ENCODE measurements at regions not wholly inside any gene's neighbourhood (a gene's known extent, or its start where the extent isn't known, plus 50 kb on each side); places are given as distances from the start of the nearest gene placed in this dataset.
"Not testable (repeated sequence)": the region's sequence is repeated elsewhere in the genome, so short reads cannot be mapped to it uniquely, and the experiment has no call there.

DNA sequence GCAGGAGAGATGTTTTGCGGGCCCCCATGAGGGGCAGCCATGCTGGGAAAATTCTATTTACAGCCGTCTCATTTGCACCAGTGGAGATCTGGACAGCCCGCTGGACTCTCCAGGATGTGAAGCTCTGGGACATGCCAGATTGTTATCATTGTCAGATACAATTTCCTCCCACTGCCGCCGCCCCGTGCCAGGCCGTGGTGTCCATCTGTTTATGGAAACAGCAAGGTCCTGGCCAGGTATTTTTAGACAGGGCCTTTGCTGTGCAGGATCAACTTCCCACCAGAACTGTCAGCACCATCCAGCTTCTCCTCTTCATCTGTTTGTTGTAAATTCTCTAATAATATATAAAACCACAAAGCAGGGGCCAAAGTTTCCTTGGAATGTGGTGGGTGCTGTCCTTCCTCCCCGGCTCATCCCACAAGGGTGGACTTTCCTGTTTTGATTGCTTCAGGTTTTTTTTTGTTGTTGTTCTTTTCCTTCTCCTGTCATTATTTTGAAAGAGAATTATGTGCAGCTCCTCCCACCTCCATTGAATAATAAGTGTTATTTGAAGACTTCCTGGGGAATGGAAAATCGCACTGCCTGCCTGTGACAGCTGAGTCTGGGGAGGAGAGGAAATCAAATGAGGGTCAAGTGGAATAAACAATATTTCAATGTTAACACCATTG lies 398.1 kb downstream of the TNS1 start:
- H3K36me3 Mint-ChIP-seq, result peaks cover 0 to 6% of the 10 kb centered on the region in 2 donors
- ATAC-seq (ENCODE audit: low read depth in 2 of 2), result no peak
- H3K27me3 Mint-ChIP-seq, result peaks cover 15 to 29% (median 20%) of the 10 kb centered on the region in 3 donors
- no peak overlapping the region for H3K27ac Mint-ChIP-seq
- H3K9me3 Mint-ChIP-seq, result no peaks in the 10 kb centered on the region
- no peaks in the 10 kb centered on the region for H3K4me1 Mint-ChIP-seq
- no peak overlapping the region for H3K4me3 Mint-ChIP-seq
- DNase-seq, result no peak

DNA sequence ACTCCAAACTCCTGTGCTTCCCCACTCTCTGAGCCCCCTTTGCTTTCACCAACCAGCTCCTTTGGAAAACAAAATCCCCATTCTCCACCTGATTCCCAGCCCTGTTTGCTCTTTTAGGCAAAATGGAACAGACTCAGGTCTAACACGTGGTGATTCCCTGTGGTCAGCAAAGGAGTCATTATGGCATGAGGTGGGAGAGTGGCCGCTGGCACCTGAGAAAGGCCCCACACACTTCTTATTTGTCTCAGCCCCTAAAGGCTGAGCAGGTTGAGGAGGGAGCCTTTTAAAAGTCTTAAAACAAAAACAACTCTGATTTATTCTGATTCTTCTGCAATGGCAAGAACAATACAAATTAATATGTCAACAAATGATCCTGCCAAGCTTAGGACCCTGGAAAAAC lies 401.2 kb downstream of the TNS1 start:
- no peak overlapping the region for H3K27ac Mint-ChIP-seq
- peaks cover 0 to 4% (median 0%) of the 10 kb centered on the region in 7 donors for H3K9me3 Mint-ChIP-seq
- H3K4me3 Mint-ChIP-seq, result no peak overlapping the region
- peaks cover 12 to 43% (median 26%) of the 10 kb centered on the region in 3 donors for H3K27me3 Mint-ChIP-seq
- H3K4me1 Mint-ChIP-seq, result no peaks in the 10 kb centered on the region
- ATAC-seq (ENCODE audit: low read depth in 2 of 2), result no peak
- H3K36me3 Mint-ChIP-seq, result peaks cover 0 to 6% of the 10 kb centered on the region in 2 donors
- no peak for DNase-seq

- H3K9me3 Mint-ChIP-seq, result peaks cover 0 to 5% (median 0%) of the 10 kb centered on the region in 7 donors
- H3K4me1 Mint-ChIP-seq, result peaks cover 0 to 6% (median 0%) of the 10 kb centered on the region in 3 donors
- no peak overlapping the region for H3K4me3 Mint-ChIP-seq
- DNase-seq (no peak), ATAC-seq (ENCODE audit: low read depth in 2 of 2) (no peak)
- H3K27ac Mint-ChIP-seq, result peak overlapping the region in 1 of 6 donors; percentile 74
- H3K36me3 Mint-ChIP-seq, result peaks cover 0 to 2% of the 10 kb centered on the region in 2 donors
- H3K27me3 Mint-ChIP-seq, result peaks cover 17 to 46% (median 32%) of the 10 kb centered on the region in 3 donors
Measured at GRCh38 chr2:217599906-217600305, 402.9 kb downstream of the TNS1 start.

- Mint-ChIP-seq H3K36me3 (no peaks in the 10 kb centered on the region), H3K27me3 (peaks cover 12 to 50% (median 29%) of the 10 kb centered on the region in 3 donors), H3K4me3 (no peak overlapping the region), H3K27ac (no peak overlapping the region), H3K9me3 (peaks cover 0 to 5% (median 0%) of the 10 kb centered on the region in 7 donors), H3K4me1 (peaks cover 5 to 18% (median 12%) of the 10 kb centered on the region in 3 donors)
- DNase-seq (no peak), ATAC-seq (ENCODE audit: low read depth in 2 of 2) (no peak)
Measured at GRCh38 chr2:217597681-217598080, 405.1 kb downstream of the TNS1 start.

DNA sequence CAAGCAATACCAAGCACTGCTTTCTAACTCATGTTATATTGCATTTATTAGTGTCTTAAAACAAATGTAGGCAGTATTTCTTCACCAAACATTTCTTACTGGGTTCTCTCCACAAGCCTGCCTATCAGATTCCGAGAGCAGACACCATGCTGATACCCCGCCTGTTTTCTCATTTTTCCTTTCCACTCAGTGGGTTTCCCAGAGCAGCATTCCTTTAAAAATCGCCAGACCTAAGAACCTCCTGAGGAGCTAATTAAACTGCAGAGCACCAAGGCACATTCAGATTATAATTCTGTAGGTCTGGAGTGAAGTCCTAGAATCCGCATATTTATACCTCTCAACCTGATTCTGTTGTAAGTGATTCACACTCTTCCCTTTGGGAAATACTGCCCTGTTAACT lies 405.6 kb downstream of the TNS1 start:
- no peak overlapping the region for H3K4me3 Mint-ChIP-seq
- no peaks in the 10 kb centered on the region for H3K36me3 Mint-ChIP-seq
- ATAC-seq (ENCODE audit: low read depth in 2 of 2) (no peak), DNase-seq (no peak)
- H3K4me1 Mint-ChIP-seq, result peaks cover 5 to 18% (median 12%) of the 10 kb centered on the region in 3 donors
- peaks cover 0 to 5% (median 0%) of the 10 kb centered on the region in 7 donors for H3K9me3 Mint-ChIP-seq
- no peak overlapping the region for H3K27ac Mint-ChIP-seq
- peaks cover 12 to 50% (median 29%) of the 10 kb centered on the region in 3 donors for H3K27me3 Mint-ChIP-seq

DNA sequence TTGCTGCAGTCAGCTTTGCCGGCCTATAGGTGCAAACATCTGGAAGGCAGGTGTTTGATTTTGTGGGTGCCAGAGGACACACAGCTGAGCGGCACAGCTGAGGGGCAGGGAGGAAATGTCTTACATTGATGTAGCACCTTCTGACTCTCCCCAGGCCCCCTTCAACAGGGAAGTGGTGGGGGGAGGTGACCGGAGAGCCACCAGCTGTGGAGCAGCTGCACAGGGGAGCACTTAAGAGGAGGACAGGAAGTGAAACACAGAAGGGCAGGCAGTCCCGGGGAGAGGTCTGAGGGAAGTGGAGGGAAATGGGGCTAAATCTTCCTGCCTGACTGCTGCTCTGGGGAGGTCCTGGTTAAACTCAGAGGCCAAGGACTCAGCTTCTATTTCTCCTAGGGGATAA lies 409.1 kb downstream of the TNS1 start:
- Mint-ChIP-seq H3K9me3 (peaks cover 0 to 7% (median 0%) of the 10 kb centered on the region in 7 donors), H3K36me3 (no peaks in the 10 kb centered on the region), H3K27ac (peak overlapping the region in 1 of 6 donors; percentile 36), H3K4me3 (peak overlapping the region in 1 of 8 donors; percentile 69), H3K4me1 (peaks cover 5 to 18% (median 12%) of the 10 kb centered on the region in 3 donors), H3K27me3 (peaks cover 8 to 39% (median 24%) of the 10 kb centered on the region in 3 donors)
- ATAC-seq (ENCODE audit: low read depth in 2 of 2) (peak in 1 of 2 donors; percentile 39), DNase-seq (no peak)

- Mint-ChIP-seq H3K9me3 (peaks cover 0 to 6% (median 0%) of the 10 kb centered on the region in 7 donors), H3K4me3 (no peak overlapping the region), H3K27ac (no peak overlapping the region), H3K36me3 (no peaks in the 10 kb centered on the region), H3K4me1 (no peaks in the 10 kb centered on the region), H3K27me3 (peaks cover 4 to 14% (median 8%) of the 10 kb centered on the region in 3 donors)
- no peak for DNase-seq
- no peak for ATAC-seq (ENCODE audit: low read depth in 2 of 2)
Measured at GRCh38 chr2:217588266-217588665, 414.5 kb downstream of the TNS1 start.

DNA sequence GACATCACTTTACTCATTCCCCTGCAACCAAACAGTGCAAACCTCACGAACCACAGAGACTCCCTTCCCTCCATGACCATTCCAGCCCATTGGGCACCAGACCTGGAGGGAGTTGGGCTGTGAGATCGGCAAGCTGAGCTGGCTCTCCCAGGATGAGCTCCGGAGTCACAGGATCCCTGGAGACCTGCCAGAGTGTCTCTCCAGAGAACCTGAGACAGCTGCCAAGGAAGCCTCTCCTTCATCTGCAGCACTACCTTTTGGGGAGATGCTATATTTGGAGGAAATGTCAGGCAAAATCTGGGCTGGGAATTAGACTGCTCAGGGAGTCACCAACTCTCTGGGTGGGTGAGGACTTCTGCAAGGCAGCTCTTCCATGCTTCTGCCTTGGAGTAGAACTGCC lies 417.4 kb downstream of the TNS1 start:
- H3K27me3 Mint-ChIP-seq, result peaks cover 4 to 14% (median 8%) of the 10 kb centered on the region in 3 donors
- no peaks in the 10 kb centered on the region for H3K36me3 Mint-ChIP-seq
- H3K27ac Mint-ChIP-seq, result no peak overlapping the region
- ATAC-seq (ENCODE audit: low read depth in 2 of 2) (no peak), DNase-seq (no peak)
- peaks cover 5 to 7% (median 6%) of the 10 kb centered on the region in 3 donors for H3K4me1 Mint-ChIP-seq
- peaks cover 0 to 11% (median 6%) of the 10 kb centered on the region in 7 donors for H3K9me3 Mint-ChIP-seq
- H3K4me3 Mint-ChIP-seq, result no peak overlapping the region

DNA sequence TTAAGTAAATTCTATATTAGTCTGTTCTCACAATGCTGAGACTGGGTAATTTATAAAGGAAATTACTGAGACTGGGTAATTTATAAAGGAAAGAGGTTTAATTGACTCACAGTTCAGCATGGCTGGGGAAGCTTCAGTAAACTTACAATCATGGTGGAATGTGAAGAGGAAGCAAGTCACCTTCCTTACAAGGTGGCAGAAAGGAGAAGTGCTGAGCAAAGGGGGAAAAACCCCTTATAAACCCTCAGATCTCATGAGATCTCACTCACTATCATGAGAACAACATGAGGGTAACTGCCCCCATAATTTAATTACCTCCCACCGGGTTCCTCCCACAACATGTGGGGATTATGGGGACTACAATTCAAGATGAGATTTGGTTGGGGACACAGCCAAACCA lies 422.4 kb downstream of the TNS1 start:
- not testable (repeated sequence) for H3K36me3 Mint-ChIP-seq, H3K27me3 Mint-ChIP-seq, H3K4me3 Mint-ChIP-seq, H3K4me1 Mint-ChIP-seq, DNase-seq
- H3K9me3 Mint-ChIP-seq, result peaks cover 2 to 14% (median 8%) of the 10 kb centered on the region in 7 donors
- peak overlapping the region in 1 of 6 donors; percentile 0 for H3K27ac Mint-ChIP-seq
- ATAC-seq (ENCODE audit: low read depth in 2 of 2), result peak; percentile 55 to 66

GRCh38 chr2:217573571-217573970 lies 429.2 kb downstream of the TNS1 start:
- ATAC-seq (ENCODE audit: low read depth in 2 of 2) (no peak), DNase-seq (no peak)
- Mint-ChIP-seq H3K27ac (no peak overlapping the region), H3K36me3 (peaks cover 10 to 16% of the 10 kb centered on the region in 2 donors), H3K27me3 (peaks cover 0 to 15% (median 5%) of the 10 kb centered on the region in 3 donors), H3K9me3 (peaks cover 4 to 15% (median 6%) of the 10 kb centered on the region in 7 donors), H3K4me3 (no peak overlapping the region), H3K4me1 (no peaks in the 10 kb centered on the region)

DNA sequence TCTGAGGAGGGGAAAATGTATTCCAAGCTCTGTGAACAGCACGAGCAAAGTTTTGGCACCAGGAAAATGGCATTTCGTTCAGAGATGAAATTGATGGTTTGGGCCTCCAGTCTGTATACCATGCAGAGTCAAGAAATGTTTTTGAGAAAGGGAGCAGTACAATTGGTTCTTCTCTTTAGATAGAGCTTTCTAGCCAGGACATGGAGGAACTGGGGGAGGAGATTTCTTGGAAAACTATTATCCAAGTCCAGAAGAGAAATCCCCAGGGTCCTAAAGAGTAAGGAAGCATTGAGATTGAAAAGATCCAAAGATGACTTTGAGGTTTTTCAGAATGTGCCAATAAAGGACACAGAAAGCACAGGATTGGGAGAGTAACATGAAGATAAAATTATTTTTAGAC lies 432.4 kb downstream of the TNS1 start:
- H3K9me3 Mint-ChIP-seq, result peaks cover 4 to 15% (median 5%) of the 10 kb centered on the region in 7 donors
- DNase-seq (no peak), ATAC-seq (ENCODE audit: low read depth in 2 of 2) (no peak)
- peaks cover 22 to 26% of the 10 kb centered on the region in 2 donors for H3K36me3 Mint-ChIP-seq
- no peak overlapping the region for H3K4me3 Mint-ChIP-seq
- H3K27me3 Mint-ChIP-seq, result peaks cover 0 to 15% (median 0%) of the 10 kb centered on the region in 3 donors
- H3K4me1 Mint-ChIP-seq, result no peaks in the 10 kb centered on the region
- H3K27ac Mint-ChIP-seq, result peak overlapping the region in 1 of 6 donors; percentile 13

DNA sequence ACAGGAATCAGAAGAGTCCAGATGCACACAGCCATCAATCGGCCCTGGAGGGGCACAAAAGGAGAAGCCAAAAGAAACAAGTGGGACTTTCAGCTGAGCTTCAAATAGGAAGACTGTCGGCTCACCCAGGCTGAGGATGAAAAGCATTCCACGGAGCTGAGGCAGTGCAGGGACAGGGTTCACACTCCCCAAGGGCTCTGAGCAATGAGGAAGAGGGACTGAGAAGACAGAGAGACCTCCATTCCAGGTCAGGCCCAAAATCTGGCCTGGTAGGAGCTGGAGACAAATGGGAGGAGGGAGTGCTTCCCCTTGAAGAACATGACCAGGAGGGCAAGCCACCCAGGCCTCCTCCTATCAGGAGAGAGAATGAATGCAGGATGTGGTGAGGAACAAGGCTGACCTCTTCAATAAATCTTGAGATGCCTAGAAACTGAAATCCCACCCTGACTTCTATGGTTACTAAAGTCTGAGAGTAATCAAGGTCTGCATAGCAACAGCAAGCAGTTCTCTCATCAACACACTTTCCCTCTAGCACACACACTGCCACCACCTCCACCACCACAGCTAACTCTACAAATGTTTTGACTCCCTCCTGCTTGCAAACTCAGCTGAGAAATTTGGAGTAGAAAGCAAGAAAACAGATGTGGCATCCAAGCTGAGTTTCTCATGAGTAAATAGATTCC lies 434.4 kb downstream of the TNS1 start:
- DNase-seq, result no peak
- ATAC-seq (ENCODE audit: low read depth in 2 of 2), result no peak
- Mint-ChIP-seq H3K4me1 (no peaks in the 10 kb centered on the region), H3K27ac (no peak overlapping the region), H3K27me3 (peaks cover 0 to 11% (median 0%) of the 10 kb centered on the region in 3 donors), H3K36me3 (peaks cover 26 to 28% of the 10 kb centered on the region in 2 donors), H3K9me3 (peaks cover 0 to 9% (median 2%) of the 10 kb centered on the region in 7 donors), H3K4me3 (no peak overlapping the region)

DNA sequence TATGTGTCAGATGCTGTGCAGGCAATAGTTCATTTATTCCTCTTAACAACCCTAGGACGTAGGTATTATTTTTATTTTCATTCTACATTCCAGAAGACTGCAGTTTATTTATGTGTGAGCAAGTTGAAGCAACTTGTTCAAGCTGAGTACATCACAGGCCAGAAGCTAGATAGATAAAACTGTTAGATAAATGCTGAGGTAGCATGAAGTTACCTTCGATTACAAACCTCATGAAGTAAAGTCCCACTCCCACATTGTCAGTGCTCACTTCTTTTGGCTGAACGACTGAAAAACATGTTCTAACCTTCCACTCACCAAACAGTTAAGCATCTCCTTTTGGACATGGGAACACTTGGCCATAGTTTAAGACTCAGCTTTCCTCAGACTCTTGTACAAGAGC lies 439.2 kb downstream of the TNS1 start:
- ATAC-seq (ENCODE audit: low read depth in 2 of 2) (no peak), DNase-seq (no peak)
- Mint-ChIP-seq H3K4me1 (no peaks in the 10 kb centered on the region), H3K27me3 (no peaks in the 10 kb centered on the region), H3K4me3 (no peak overlapping the region), H3K9me3 (peaks cover 5 to 29% (median 11%) of the 10 kb centered on the region in 7 donors), H3K27ac (no peak overlapping the region), H3K36me3 (peaks cover 34 to 37% of the 10 kb centered on the region in 2 donors)
